Osteocyte (in vitro differentiated cells): ENCODE measurements at regions not wholly inside any gene's neighbourhood (a gene's known extent, or its start where the extent isn't known, plus 50 kb on each side); places are given as distances from the start of the nearest gene placed in this dataset.
"Not testable (repeated sequence)": the region's sequence is repeated elsewhere in the genome, so short reads cannot be mapped to it uniquely, and the experiment has no call there.

Source experiments
- DNase-seq: peaks from one replicate; pipeline ENCODE4 v3.0.0; 2021; ENCODE audit warnings: mixed read lengths; ENCODE audit not compliant: unreplicated experiment; ENCODE audit errors: extremely low spot score
- H3K27ac Mint-ChIP-seq: one replicate; pipeline ENCODE4 v1.8.0; 2021; ENCODE audit warnings: mild to moderate bottlenecking, mixed read lengths; ENCODE audit not compliant: unreplicated experiment
- H3K27me3 Mint-ChIP-seq: one replicate; pipeline ENCODE4 v1.8.0; 2021; ENCODE audit warnings: mixed read lengths; ENCODE audit not compliant: unreplicated experiment
- H3K36me3 Mint-ChIP-seq: one replicate; pipeline ENCODE4 v1.8.0; 2021; ENCODE audit warnings: mixed read lengths; ENCODE audit not compliant: unreplicated experiment
- H3K4me1 Mint-ChIP-seq: one replicate; pipeline ENCODE4 v1.8.0; 2021; ENCODE audit warnings: mixed read lengths; ENCODE audit not compliant: unreplicated experiment
- H3K4me3 Mint-ChIP-seq: one replicate; pipeline ENCODE4 v1.8.0; 2021; ENCODE audit warnings: mild to moderate bottlenecking, moderate library complexity, mixed read lengths; ENCODE audit not compliant: unreplicated experiment
- H3K9me3 Mint-ChIP-seq: one replicate; pipeline ENCODE4 v1.8.0; 2021; ENCODE audit warnings: mixed read lengths; ENCODE audit not compliant: unreplicated experiment
- CTCF ChIP-seq: fragments of 200-600 bp; sonication (generic); IDR thresholded peaks from 2 replicates; pipeline ENCODE4 v1.5.0; 2021; ENCODE audit warnings: antibody characterized with exemption, mild to moderate bottlenecking, moderate library complexity

DNA sequence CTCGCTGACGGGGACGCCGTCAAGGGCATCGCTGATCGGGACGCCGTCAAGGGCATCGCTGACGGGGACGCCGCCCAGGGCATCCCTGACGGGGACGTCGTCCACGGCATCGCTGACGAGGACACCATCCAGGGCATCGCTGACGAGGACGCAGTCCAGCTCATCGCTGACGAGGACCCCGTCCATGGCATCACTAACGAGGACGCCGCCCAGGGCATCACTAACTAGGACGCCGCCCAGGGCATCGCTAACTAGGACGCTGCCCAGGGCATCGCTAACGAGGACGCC, 945.2 kb downstream of the TUBA3C start:
- DNase-seq = no peak
- TF ChIP-seq CTCF = no peak
- H3K4me1 Mint-ChIP-seq = no peaks in the 10 kb centered on the region
- H3K36me3 Mint-ChIP-seq = no peaks in the 10 kb centered on the region
- peaks cover 14% of the 10 kb centered on the region for H3K9me3 Mint-ChIP-seq
- H3K4me3 Mint-ChIP-seq = no peak overlapping the region
- H3K27ac Mint-ChIP-seq = no peak overlapping the region
- no peaks in the 10 kb centered on the region for H3K27me3 Mint-ChIP-seq

DNA sequence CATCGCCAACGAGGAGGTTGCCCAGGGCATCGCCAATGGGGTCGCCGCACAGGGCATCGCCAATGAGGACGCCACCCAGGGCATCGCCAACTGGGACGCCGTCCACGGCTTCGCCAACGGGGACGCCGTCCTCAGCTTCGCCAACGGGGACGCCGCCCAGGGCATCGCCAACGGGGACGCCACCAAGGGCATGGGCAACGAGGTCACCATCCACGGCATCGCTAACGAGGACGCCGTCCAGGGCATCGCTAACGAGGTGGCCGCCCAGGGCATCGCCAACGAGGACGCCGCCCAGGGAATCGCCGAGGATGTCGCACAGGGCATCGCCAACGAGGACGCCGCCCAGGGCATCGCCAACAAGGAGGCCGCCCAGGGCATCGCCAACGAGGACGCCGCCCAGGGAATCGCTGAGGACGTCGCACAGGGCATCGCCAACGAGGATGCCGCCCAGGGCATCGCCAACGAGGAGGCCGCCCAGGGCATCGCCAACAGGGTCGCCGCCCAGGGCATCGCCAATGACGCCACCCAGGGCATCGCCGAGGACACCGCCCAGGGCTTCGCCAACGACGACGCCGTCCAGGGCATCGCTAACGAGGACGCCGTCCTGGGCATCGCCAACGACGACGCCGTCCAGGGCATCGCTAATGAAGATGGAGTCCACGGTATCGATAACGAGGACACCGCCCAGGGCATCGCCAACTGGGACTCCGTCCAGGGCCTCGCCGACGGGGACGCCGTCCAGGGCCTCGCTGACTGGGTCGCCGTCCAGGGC, 945.7 kb downstream of the TUBA3C start:
- no peaks in the 10 kb centered on the region for H3K27me3 Mint-ChIP-seq
- H3K9me3 Mint-ChIP-seq = peaks cover 12% of the 10 kb centered on the region
- DNase-seq = no peak
- no peak overlapping the region for H3K4me3 Mint-ChIP-seq
- no peaks in the 10 kb centered on the region for H3K4me1 Mint-ChIP-seq
- H3K27ac Mint-ChIP-seq = no peak overlapping the region
- no peaks in the 10 kb centered on the region for H3K36me3 Mint-ChIP-seq
- no peak for TF ChIP-seq CTCF

GRCh38 chr13:18235172-18235571, 946.5 kb downstream of the TUBA3C start:
- no peak for TF ChIP-seq CTCF
- H3K27ac Mint-ChIP-seq = no peak overlapping the region
- no peaks in the 10 kb centered on the region for H3K27me3 Mint-ChIP-seq
- no peak for DNase-seq
- H3K4me1 Mint-ChIP-seq = no peaks in the 10 kb centered on the region
- no peaks in the 10 kb centered on the region for H3K36me3 Mint-ChIP-seq
- peaks cover 9% of the 10 kb centered on the region for H3K9me3 Mint-ChIP-seq
- no peak overlapping the region for H3K4me3 Mint-ChIP-seq

- H3K4me1 Mint-ChIP-seq, H3K4me3 Mint-ChIP-seq, H3K36me3 Mint-ChIP-seq, H3K27me3 Mint-ChIP-seq, H3K27ac Mint-ChIP-seq, DNase-seq, H3K9me3 Mint-ChIP-seq: not testable (repeated sequence)
Measured at GRCh38 chr13:18234451-18234850, 947.2 kb downstream of the TUBA3C start.

- no peak for DNase-seq
- Mint-ChIP-seq H3K4me1 (no peaks in the 10 kb centered on the region), H3K4me3 (no peak overlapping the region), H3K9me3 (peaks cover 3% of the 10 kb centered on the region), H3K27ac (no peak overlapping the region), H3K36me3 (no peaks in the 10 kb centered on the region), H3K27me3 (no peaks in the 10 kb centered on the region)
- no peak for TF ChIP-seq CTCF
Measured at GRCh38 chr13:18233783-18234299, 947.8 kb downstream of the TUBA3C start.
